ENCODE measurements at regions not wholly inside any gene's neighbourhood (a gene's known extent, or its start where the extent isn't known, plus 50 kb on each side); places are given as distances from the start of the nearest gene placed in this dataset.

DNA sequence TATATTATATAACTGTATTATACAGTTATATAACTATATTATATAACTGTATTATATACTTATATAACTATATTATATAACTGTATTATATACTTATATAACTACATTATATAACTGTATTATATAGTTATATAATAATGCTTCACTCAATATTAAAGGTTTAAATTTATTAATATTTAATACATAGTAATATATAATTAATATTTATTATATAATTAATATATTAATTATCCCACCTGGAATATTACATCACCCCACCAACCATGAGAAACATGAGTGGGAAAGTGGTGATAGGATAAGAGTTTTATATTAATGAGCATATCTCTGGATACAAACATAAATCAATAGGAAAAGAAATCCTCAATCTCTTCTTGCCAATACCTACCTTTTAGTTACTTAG is 487.1 kb upstream of the LRRTM4 start:
- Histone ChIP-seq H2AFZ (ENCODE audit: low read length) (no peak overlapping the region), H3K79me2 (ENCODE audit: insufficient read depth, low read length) (no peaks in the 10 kb centered on the region), H3K27me3 (ENCODE audit: insufficient read depth, low read length, poor library complexity, severe bottlenecking) (no peaks in the 10 kb centered on the region), H3K36me3 (ENCODE audit: insufficient read depth, low read length) (no peaks in the 10 kb centered on the region), H3K4me1 (ENCODE audit: insufficient read depth, low read length, poor library complexity, severe bottlenecking) (no peaks in the 10 kb centered on the region), H3K9ac (ENCODE audit: low read depth, low read length, poor library complexity, severe bottlenecking) (no peak overlapping the region), H3K9me3 (ENCODE audit: insufficient read depth, low read depth, low read length) (no peaks in the 10 kb centered on the region), H3K9me2 (replicated peaks; ENCODE audit: low read depth, low read length) (no peaks in the 10 kb centered on the region), H3K4me2 (ENCODE audit: low read depth, low read length, poor library complexity, severe bottlenecking) (no peak overlapping the region), H4K20me1 (ENCODE audit: insufficient read depth, low read length, poor library complexity, severe bottlenecking) (no peaks in the 10 kb centered on the region), H3F3A (ENCODE audit: low read depth) (no peaks in the 10 kb centered on the region), H3K4me3 (ENCODE audit: low read length, poor library complexity, severe bottlenecking) (no peak overlapping the region)
- TF ChIP-seq, protein P1, sequence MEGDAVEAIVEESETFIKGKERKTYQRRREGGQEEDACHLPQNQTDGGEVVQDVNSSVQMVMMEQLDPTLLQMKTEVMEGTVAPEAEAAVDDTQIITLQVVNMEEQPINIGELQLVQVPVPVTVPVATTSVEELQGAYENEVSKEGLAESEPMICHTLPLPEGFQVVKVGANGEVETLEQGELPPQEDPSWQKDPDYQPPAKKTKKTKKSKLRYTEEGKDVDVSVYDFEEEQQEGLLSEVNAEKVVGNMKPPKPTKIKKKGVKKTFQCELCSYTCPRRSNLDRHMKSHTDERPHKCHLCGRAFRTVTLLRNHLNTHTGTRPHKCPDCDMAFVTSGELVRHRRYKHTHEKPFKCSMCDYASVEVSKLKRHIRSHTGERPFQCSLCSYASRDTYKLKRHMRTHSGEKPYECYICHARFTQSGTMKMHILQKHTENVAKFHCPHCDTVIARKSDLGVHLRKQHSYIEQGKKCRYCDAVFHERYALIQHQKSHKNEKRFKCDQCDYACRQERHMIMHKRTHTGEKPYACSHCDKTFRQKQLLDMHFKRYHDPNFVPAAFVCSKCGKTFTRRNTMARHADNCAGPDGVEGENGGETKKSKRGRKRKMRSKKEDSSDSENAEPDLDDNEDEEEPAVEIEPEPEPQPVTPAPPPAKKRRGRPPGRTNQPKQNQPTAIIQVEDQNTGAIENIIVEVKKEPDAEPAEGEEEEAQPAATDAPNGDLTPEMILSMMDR (conservative IDR thresholded peaks at IDR 0.05; ENCODE audit: low read length) = no peak
- TF ChIP-seq EZH2phosphoT487 (IDR thresholded peaks at IDR 0.05; ENCODE audit: borderline replicate concordance) = no peak

GRCh38 chr2:78011251-78011650 is 489.1 kb upstream of the LRRTM4 start:
- H4K20me1 ChIP-seq (ENCODE audit: insufficient read depth, low read length, poor library complexity, severe bottlenecking) = no peaks in the 10 kb centered on the region
- H3K9ac ChIP-seq (ENCODE audit: low read depth, low read length, poor library complexity, severe bottlenecking) = no peak overlapping the region
- TF ChIP-seq EZH2phosphoT487 (IDR thresholded peaks at IDR 0.05; ENCODE audit: borderline replicate concordance) = no peak
- TF ChIP-seq, protein P1 (conservative IDR thresholded peaks at IDR 0.05; ENCODE audit: low read length) = no peak
- H3K36me3 ChIP-seq (ENCODE audit: insufficient read depth, low read length) = no peaks in the 10 kb centered on the region
- no peak overlapping the region for H2AFZ ChIP-seq (ENCODE audit: low read length)
- no peaks in the 10 kb centered on the region for H3K4me1 ChIP-seq (ENCODE audit: insufficient read depth, low read length, poor library complexity, severe bottlenecking)
- H3K79me2 ChIP-seq (ENCODE audit: insufficient read depth, low read length) = no peaks in the 10 kb centered on the region
- H3K4me2 ChIP-seq (ENCODE audit: low read depth, low read length, poor library complexity, severe bottlenecking) = no peak overlapping the region
- no peaks in the 10 kb centered on the region for H3K9me3 ChIP-seq (ENCODE audit: insufficient read depth, low read depth, low read length)
- no peaks in the 10 kb centered on the region for H3K9me2 ChIP-seq (replicated peaks; ENCODE audit: low read depth, low read length)
- no peak overlapping the region for H3K4me3 ChIP-seq (ENCODE audit: low read length, poor library complexity, severe bottlenecking)
- no peaks in the 10 kb centered on the region for H3K27me3 ChIP-seq (ENCODE audit: insufficient read depth, low read length, poor library complexity, severe bottlenecking)
- no peaks in the 10 kb centered on the region for H3F3A ChIP-seq (ENCODE audit: low read depth)

- H3K79me2 ChIP-seq (ENCODE audit: insufficient read depth, low read length) = no peaks in the 10 kb centered on the region
- H3K4me2 ChIP-seq (ENCODE audit: low read depth, low read length, poor library complexity, severe bottlenecking) = no peak overlapping the region
- H3K27me3 ChIP-seq (ENCODE audit: insufficient read depth, low read length, poor library complexity, severe bottlenecking) = no peaks in the 10 kb centered on the region
Observed at GRCh38 chr2:78020491-78020890, 498.3 kb upstream of the LRRTM4 start.

More at GRCh38 chr2:78020491-78020890, 498.3 kb upstream of the LRRTM4 start:
- H3K4me1 ChIP-seq (ENCODE audit: insufficient read depth, low read length, poor library complexity, severe bottlenecking) = no peaks in the 10 kb centered on the region
- no peaks in the 10 kb centered on the region for H4K20me1 ChIP-seq (ENCODE audit: insufficient read depth, low read length, poor library complexity, severe bottlenecking)
- no peak overlapping the region for H3K9ac ChIP-seq (ENCODE audit: low read depth, low read length, poor library complexity, severe bottlenecking)
- no peaks in the 10 kb centered on the region for H3K9me2 ChIP-seq (replicated peaks; ENCODE audit: low read depth, low read length)
- no peaks in the 10 kb centered on the region for H3F3A ChIP-seq (ENCODE audit: low read depth)
- no peak overlapping the region for H2AFZ ChIP-seq (ENCODE audit: low read length)
- H3K9me3 ChIP-seq (ENCODE audit: insufficient read depth, low read depth, low read length) = no peaks in the 10 kb centered on the region
- H3K36me3 ChIP-seq (ENCODE audit: insufficient read depth, low read length) = no peaks in the 10 kb centered on the region
- no peak overlapping the region for H3K4me3 ChIP-seq (ENCODE audit: low read length, poor library complexity, severe bottlenecking)
- TF ChIP-seq, protein P1 (conservative IDR thresholded peaks at IDR 0.05; ENCODE audit: low read length) = no peak
- TF ChIP-seq EZH2phosphoT487 (IDR thresholded peaks at IDR 0.05; ENCODE audit: borderline replicate concordance) = no peak

All from Loucy (cell line).